ENCODE measurements at regions not wholly inside any gene's neighbourhood (a gene's known extent, or its start where the extent isn't known, plus 50 kb on each side); places are given as distances from the start of the nearest gene placed in this dataset.
"Not testable (repeated sequence)": the region's sequence is repeated elsewhere in the genome, so short reads cannot be mapped to it uniquely, and the experiment has no call there.

GRCh38 chr17:20851591-20852238 is 191.1 kb downstream of the USP22 start:
- DNase-seq, result not testable (repeated sequence)

- DNase-seq, result no peak
Measured at GRCh38 chr17:20852239-20852989, 190.4 kb downstream of the USP22 start.

- no peak for DNase-seq
Measured at GRCh38 chr17:20852990-20853370, 189.8 kb downstream of the USP22 start.

GRCh38 chr17:20855910-20856470 is 186.8 kb downstream of the USP22 start:
- not testable (repeated sequence) for DNase-seq

- not testable (repeated sequence) for DNase-seq
Measured at GRCh38 chr17:20866444-20867209, 176.2 kb downstream of the USP22 start.

GRCh38 chr17:20867436-20867937 is 175.3 kb downstream of the USP22 start:
- DNase-seq, result not testable (repeated sequence)

- not testable (repeated sequence) for DNase-seq
Measured at GRCh38 chr17:20867938-20868661, 174.7 kb downstream of the USP22 start.

- not testable (repeated sequence) for DNase-seq
Measured at GRCh38 chr17:20868662-20869007, 174.2 kb downstream of the USP22 start.

- DNase-seq, result not testable (repeated sequence)
Measured at GRCh38 chr17:20873173-20873572, 169.6 kb downstream of the USP22 start.

GRCh38 chr17:20873688-20874328 is 169.0 kb downstream of the USP22 start:
- DNase-seq, result not testable (repeated sequence)

- DNase-seq, result not testable (repeated sequence)
Measured at GRCh38 chr17:20877384-20877783, 165.4 kb downstream of the USP22 start.

- no peak for DNase-seq
Measured at GRCh38 chr17:20890338-20890737, 152.5 kb downstream of the USP22 start.

- not testable (repeated sequence) for DNase-seq
Measured at GRCh38 chr17:20895426-20895825, 147.4 kb downstream of the USP22 start.

GRCh38 chr17:20896153-20896649 is 146.6 kb downstream of the USP22 start:
- DNase-seq, result peak; percentile 66

- not testable (repeated sequence) for DNase-seq
Measured at GRCh38 chr17:20898726-20899125, 144.1 kb downstream of the USP22 start.

- not testable (repeated sequence) for DNase-seq
Measured at GRCh38 chr17:20902496-20902895, 140.3 kb downstream of the USP22 start.

GRCh38 chr17:20903549-20903948 is 139.3 kb downstream of the USP22 start:
- DNase-seq, result not testable (repeated sequence)

- peak; percentile 89 for DNase-seq
Measured at GRCh38 chr17:20908313-20909267, 134.2 kb downstream of the USP22 start.

- no peak for DNase-seq
Measured at GRCh38 chr17:20914658-20915057, 128.2 kb downstream of the USP22 start.

- DNase-seq, result no peak
Measured at GRCh38 chr17:20916383-20916782, 126.4 kb downstream of the USP22 start.
